K562 (cell line): ENCODE measurements at regions not wholly inside any gene's neighbourhood (a gene's known extent, or its start where the extent isn't known, plus 50 kb on each side); places are given as distances from the start of the nearest gene placed in this dataset.

ENCODE experiments used
- ATAC-seq: fragments of 200-7000 bp; cut with Tn5 transposase; 3 replicates; pipeline ENCODE4 v1.9.1; 2020; ENCODE audit warnings: moderate library complexity
- BruUV-seq: library from RNA; stranded (reverse); fragments of 400-500 nt; replicated peaks from 2 replicates; lab custom pipeline; 2021; lab: Mats Ljungman, UMichigan
- CTCF ChIA-PET: fragments of 300-600 bp; formaldehyde crosslinking; extraction: SDS; loops from one replicate; lab custom pipeline; 2021; ENCODE audit warnings: low intra/inter-chr PET ratio; lab: Yijun Ruan, JAX
- POLR2A ChIA-PET: fragments of 300-600, 350-650 bp; sonication (Branson Sonifier 250); formaldehyde crosslinking; extraction: SDS; loops from one replicate; lab custom pipeline; 2021; ENCODE audit warnings: antibody characterized with exemption, inconsistent platforms; lab: Yijun Ruan, JAX
- DNase-seq, 4 experiments: peaks; one replicate each; pipeline versions ENCODE4 v3.0.0 to v3.0.0-alpha.2; 2011 to 2018; ENCODE audit warnings: low spot score in 3 of 4, mixed read lengths in 3 of 4; ENCODE audit errors: extremely low read depth in 1 of 4
- FAIRE-seq: peaks from 2 replicates; lab custom pipeline; 2011; peaks lifted over from hg19 to GRCh38; lab: Jason Lieb, UNC
- H2AFZ ChIP-seq: 2 replicates; pipeline ENCODE4 v1.6.0; 2011; ENCODE audit warnings: low read depth, low read length, control low read depth, inconsistent platforms
- H3K27ac ChIP-seq: fragments of 200-600 bp; 3 replicates; pipeline ENCODE4 v1.8.0; 2011; ENCODE audit warnings: low read depth, mild to moderate bottlenecking, control low read depth, inconsistent platforms, low read length, moderate library complexity, mixed read lengths; ENCODE audit errors: extremely low read depth
- H3K27me3 ChIP-seq, 2 experiments: fragments of 300-600 bp in 1 of 2; 2 replicates in 1 of 2; 3 replicates in 1 of 2; pipeline versions ENCODE4 v1.6.0 to v1.8.0; 2011; ENCODE audit warnings: inconsistent platforms in 2 of 2, low read length in 2 of 2, mild to moderate bottlenecking in 1 of 2, mixed read lengths in 1 of 2, moderate library complexity in 1 of 2; ENCODE audit not compliant: control insufficient read depth in 2 of 2, insufficient read depth in 2 of 2
- H3K36me3 ChIP-seq: fragments of 300-600 bp; 3 replicates; pipeline ENCODE4 v1.8.0; 2011; ENCODE audit warnings: mild to moderate bottlenecking, low read length, inconsistent platforms; ENCODE audit not compliant: control insufficient read depth, insufficient read depth
- H3K4me1 ChIP-seq, 2 experiments: fragments of 200-600 bp in 1 of 2; replicated peaks in 1 of 2; 2 replicates in 1 of 2; 3 replicates in 1 of 2; pipeline versions ENCODE4 v1.5.1 to v1.8.0; 2011; ENCODE audit warnings: inconsistent platforms in 2 of 2, low read length in 2 of 2, mild to moderate bottlenecking in 1 of 2, mixed read lengths in 1 of 2, moderate library complexity in 1 of 2; ENCODE audit not compliant: control insufficient read depth in 2 of 2, insufficient read depth in 2 of 2
- H3K4me2 ChIP-seq: 2 replicates; pipeline ENCODE4 v1.6.1; 2011; ENCODE audit warnings: low read length, control low read depth, inconsistent platforms, mixed read lengths; ENCODE audit not compliant: insufficient read depth
- H3K4me3 ChIP-seq: fragments of 200-600 bp; sonication (generic), shearing (Covaris generic); 2 replicates; pipeline ENCODE4 v1.5.1; 2016; ENCODE audit warnings: control low read depth, inconsistent platforms
- H3K79me2 ChIP-seq: fragments of 200-600 bp; 3 replicates; pipeline ENCODE4 v1.8.0; 2011; ENCODE audit warnings: low read length, inconsistent platforms; ENCODE audit not compliant: control insufficient read depth, insufficient read depth
- H3K9ac ChIP-seq, 2 experiments: 2 replicates each; pipeline versions ENCODE4 v1.6.0 to v1.6.1; 2011; ENCODE audit warnings: low read depth in 2 of 2, low read length in 2 of 2, control low read depth in 1 of 2, inconsistent platforms in 1 of 2, mild to moderate bottlenecking in 1 of 2, mixed read lengths in 1 of 2; ENCODE audit not compliant: insufficient read depth in 1 of 2
- H3K9me1 ChIP-seq: one replicate; pipeline ENCODE4 v1.6.0; 2011; ENCODE audit warnings: inconsistent platforms, mild to moderate bottlenecking, low read length, moderate library complexity; ENCODE audit not compliant: control insufficient read depth, insufficient read depth
- H3K9me3 ChIP-seq: replicated peaks from 2 replicates; pipeline ENCODE4 v1.5.1; 2011; ENCODE audit warnings: low read depth, low read length, inconsistent platforms; ENCODE audit not compliant: control insufficient read depth, insufficient read depth
- H4K20me1 ChIP-seq: replicated peaks from 2 replicates; pipeline ENCODE4 v1.6.1; 2011; ENCODE audit warnings: low read length, inconsistent platforms, mixed read lengths; ENCODE audit not compliant: control insufficient read depth, insufficient read depth
- DNMT1 ChIP-seq: fragments of 450-650 bp; IDR thresholded peaks from 2 replicates; pipeline ENCODE4 v1.6.1; 2016; ENCODE audit warnings: antibody characterized with exemption, mild to moderate bottlenecking
- GTF2B ChIP-seq: IDR thresholded peaks from 2 replicates; pipeline ENCODE4 v1.6.1; 2011; ENCODE audit not compliant: insufficient read length; ENCODE audit errors: extremely low read depth
- HLTF ChIP-seq: fragments of 450-650 bp; IDR thresholded peaks from 2 replicates; pipeline ENCODE4 v1.6.1; 2016
- HNRNPH1 ChIP-seq: fragments of 200-400 bp; formaldehyde crosslinking; optimal IDR thresholded peaks from 2 replicates; pipeline ENCODE3; 2017; ENCODE audit warnings: low read depth, mild to moderate bottlenecking, low read length, moderate library complexity
- KAT2B ChIP-seq: IDR thresholded peaks from one replicate; pipeline ENCODE4 v1.6.1; 2012; ENCODE audit warnings: low read depth, mild to moderate bottlenecking, control low read depth, inconsistent platforms, low read length, moderate library complexity
- MAX ChIP-seq: sonication (generic); formaldehyde crosslinking; IDR thresholded peaks from 2 replicates; pipeline ENCODE4 v1.9.0; 2022; ENCODE audit warnings: mild to moderate bottlenecking, missing genetic modification reagents
- POLR2AphosphoS5 ChIP-seq: IDR thresholded peaks from 2 replicates; pipeline ENCODE4 v1.6.1; 2011; ENCODE audit warnings: mild to moderate bottlenecking, low read depth, low read length, moderate library complexity; ENCODE audit not compliant: control insufficient read depth, insufficient read depth
- RBBP5 ChIP-seq: fragments of 200-600 bp; sonication (generic); IDR thresholded peaks from 2 replicates; pipeline ENCODE4 v1.6.1; 2012; ENCODE audit warnings: borderline replicate concordance, mild to moderate bottlenecking, low read length, control low read depth, inconsistent platforms; ENCODE audit not compliant: insufficient read depth, poor library complexity, severe bottlenecking
- REST ChIP-seq, 2 experiments: fragments of 450-650 bp; formaldehyde crosslinking in 1 of 2; IDR thresholded peaks; 2 replicates each; pipeline versions ENCODE4 v1.4.0 to v1.6.1; 2014 to 2020; ENCODE audit warnings: mild to moderate bottlenecking in 2 of 2, borderline replicate concordance in 1 of 2, low read depth in 1 of 2
- SLC30A9 ChIP-seq: fragments of 250-450 bp; sonication (Bioruptor Pico); IDR thresholded peaks from 2 replicates; pipeline ENCODE4 v1.8.0; 2022; ENCODE audit warnings: mild to moderate bottlenecking, moderate library complexity
- U2AF2 ChIP-seq: fragments of 200-400 bp; formaldehyde crosslinking; optimal IDR thresholded peaks from 2 replicates; pipeline ENCODE3; 2017; ENCODE audit warnings: low read depth, mild to moderate bottlenecking, low read length
- ZBTB7A ChIP-seq: IDR thresholded peaks from 2 replicates; pipeline ENCODE4 v1.6.1; 2011; ENCODE audit warnings: low read depth, mild to moderate bottlenecking, low read length, moderate library complexity, borderline replicate concordance; ENCODE audit not compliant: control insufficient read depth
- ZNF507 ChIP-seq: conservative IDR thresholded peaks from 2 replicates; pipeline ENCODE4 v1.6.1; 2017; ENCODE audit warnings: missing genetic modification characterization, missing compliant biosample characterization
- ZSCAN29 ChIP-seq: fragments of 450-650 bp; IDR thresholded peaks from 2 replicates; pipeline ENCODE4 v1.6.1; 2017
- WGBS: fragments of 100-300 bp; shearing (Covaris generic); methylation state at CpG from one replicate; pipeline ENCODE4 v1.1.6; 2016; ENCODE audit warnings: low coverage, mixed read lengths; ENCODE audit not compliant: insufficient coverage; ENCODE audit errors: missing lambda C conversion rate; 5-methylcytosine and 5-hydroxymethylcytosine counted together
- in situ Hi-C: fragments of 300-500 bp; cut with MboI; formaldehyde crosslinking; loops from 4 replicates; pipeline ENCODE4 v1.15.0; 2018; ENCODE audit warnings: inconsistent platforms, mixed read lengths
- intact Hi-C: fragments of 100-400 bp; cut with micrococcal nuclease; formaldehyde crosslinking; loops from 2 replicates; pipeline ENCODE4 v1.14.2; 2022

GRCh38 chr6:19986691-19987438, 149.7 kb downstream of the ID4 start:
- peaks cover 12 to 21% of the 10 kb centered on the region in 2 experiments for H3K27me3 ChIP-seq
- no peaks in the 10 kb centered on the region for H3K79me2 ChIP-seq
- no peak for TF ChIP-seq SLC30A9 (CRISPR knock-in tag)
- no peak for TF ChIP-seq MAX (CRISPR knock-in tag)
- TF ChIP-seq KAT2B, result no peak
- no peak for TF ChIP-seq DNMT1
- TF ChIP-seq GTF2B, result no peak
- TF ChIP-seq ZSCAN29, result no peak
- TF ChIP-seq REST (IDR thresholded peaks at IDR 0.05; ENCODE audit: borderline replicate concordance), result no peak
- TF ChIP-seq REST (CRISPR knock-in tag; IDR thresholded peaks at IDR 0.05; ENCODE audit: low read depth), result no peak
- TF ChIP-seq ZBTB7A, result no peak
- no peak for TF ChIP-seq RBBP5
- no peak for TF ChIP-seq HNRNPH1
- no peak for TF ChIP-seq ZNF507 (tag)
- TF ChIP-seq POLR2AphosphoS5, result no peak
- TF ChIP-seq U2AF2, result no peak
- TF ChIP-seq HLTF, result no peak

More at GRCh38 chr6:19986691-19987438, 149.7 kb downstream of the ID4 start:
- Histone ChIP-seq H3K27ac (no peak overlapping the region), H3K4me1 (no peaks in the 10 kb centered on the region; a peak in 1 of 5 replicates), H3K4me3 (no peak overlapping the region), H3K9me3 (no peaks in the 10 kb centered on the region), H2AFZ (no peak overlapping the region), H3K9ac (no peak overlapping the region), H3K9me1 (no peaks in the 10 kb centered on the region), H4K20me1 (no peaks in the 10 kb centered on the region), H3K4me2 (no peak overlapping the region), H3K36me3 (no peaks in the 10 kb centered on the region)
- FAIRE-seq (no peak), DNase-seq (no peak), ATAC-seq (no peak)
- 2% methylated on average over 2 of the region's 2 CpGs for WGBS
- ChIA-PET CTCF (no interaction called here), POLR2A (no interaction called here)
- intact Hi-C loops, result no loop called here
- in situ Hi-C loops, result no loop called here
- no TSS peak for BruUV-seq
